Spleen (tissue), 7 donors: ENCODE measurements at regions not wholly inside any gene's neighbourhood (a gene's known extent, or its start where the extent isn't known, plus 50 kb on each side); places are given as distances from the start of the nearest gene placed in this dataset.

Experiments used
- CTCF ChIP-seq, 11 experiments: fragments of 200-600 bp in 7 of 11; fragments of 450-650 bp in 4 of 11; sonication (generic) in 4 of 11; IDR thresholded peaks in 8 of 11; conservative IDR thresholded peaks in 3 of 11; 1 replicate in 7 of 11; 2 replicates in 4 of 11; pipeline versions ENCODE4 v1.4.0 to v1.8.0; 2016 to 2021; ENCODE audit warnings: antibody characterized with exemption in 11 of 11, inconsistent platforms in 4 of 11, mild to moderate bottlenecking in 1 of 11
- POLR2A ChIP-seq, 3 donors: fragments of 450-650 bp; IDR thresholded peaks; one replicate each; pipeline ENCODE4 v1.5.1; 2017; ENCODE audit warnings: antibody characterized with exemption in 3 of 3, mild to moderate bottlenecking in 1 of 3
- donor health status: DM: no; HTN: no; CAD: no; lungs with moderate emphysema.
- donor health status: DM: no; HTN: no; CAD: no.
- donor health status: DM: no; HTN: no; CAD: no.

GRCh38 chr9:31629292-31629691, 755.2 kb upstream of the ACO1 start:
- TF ChIP-seq CTCF (IDR thresholded peaks at IDR 0.05 in 8 of 11, conservative IDR thresholded peaks at IDR 0.05 in 3 of 11) (no peak), POLR2A (IDR thresholded peaks at IDR 0.05) (no peak)
